MM.1S (cell line): ENCODE measurements at regions not wholly inside any gene's neighbourhood (a gene's known extent, or its start where the extent isn't known, plus 50 kb on each side); places are given as distances from the start of the nearest gene placed in this dataset.

Experiments
- DNase-seq: peaks from one replicate; pipeline ENCODE4 v3.0.0-alpha.2; 2015
- H2AFZ ChIP-seq: fragments of 300-600 bp; sonication (generic); 2 replicates; pipeline ENCODE4 v1.6.0; 2016; ENCODE audit warnings: antibody characterized with exemption, low read length
- H3F3A ChIP-seq: fragments of 300-600 bp; sonication (generic); 2 replicates; pipeline ENCODE4 v1.6.1; 2016; ENCODE audit warnings: mild to moderate bottlenecking, antibody characterized with exemption, low read length, moderate library complexity, mixed read lengths; ENCODE audit not compliant: insufficient read depth
- H3K27ac ChIP-seq: fragments of 300-600 bp; sonication (generic); 2 replicates; pipeline ENCODE4 v1.5.1; 2016; ENCODE audit warnings: mild to moderate bottlenecking, low read length
- H3K27me3 ChIP-seq: fragments of 300-600 bp; sonication (generic); replicated peaks from 2 replicates; pipeline ENCODE4 v1.6.0; 2016; ENCODE audit warnings: low read length; ENCODE audit not compliant: insufficient read depth
- H3K36me3 ChIP-seq: fragments of 300-600 bp; sonication (generic); replicated peaks from 2 replicates; pipeline ENCODE4 v1.6.1; 2016; ENCODE audit warnings: mild to moderate bottlenecking, low read length, mixed read lengths; ENCODE audit not compliant: insufficient read depth
- H3K4me1 ChIP-seq: fragments of 300-600 bp; sonication (generic); 2 replicates; pipeline ENCODE4 v1.6.1; 2016; ENCODE audit warnings: low read length, mixed read lengths
- H3K4me2 ChIP-seq: fragments of 300-600 bp; sonication (generic); 2 replicates; pipeline ENCODE4 v1.6.0; 2016; ENCODE audit warnings: low read depth, low read length
- H3K4me3 ChIP-seq: fragments of 300-600 bp; sonication (generic); 2 replicates; pipeline ENCODE4 v1.5.1; 2016; ENCODE audit warnings: low read length, mixed read lengths
- H3K79me2 ChIP-seq: fragments of 300-600 bp; sonication (generic); 2 replicates; pipeline ENCODE4 v1.6.1; 2016; ENCODE audit warnings: mixed run types, low read length, mixed read lengths
- H3K9ac ChIP-seq: fragments of 300-600 bp; sonication (generic); 2 replicates; pipeline ENCODE4 v1.6.1; 2016; ENCODE audit warnings: low read length, mixed read lengths
- H3K9me2 ChIP-seq: fragments of 300-600 bp; sonication (generic); replicated peaks from 2 replicates; pipeline ENCODE4 v1.6.1; 2016; ENCODE audit warnings: mild to moderate bottlenecking, low read length, mixed read lengths; ENCODE audit not compliant: insufficient read depth
- H3K9me3 ChIP-seq: fragments of 300-600 bp; sonication (generic); replicated peaks from 2 replicates; pipeline ENCODE4 v1.6.1; 2016; ENCODE audit warnings: mild to moderate bottlenecking, low read length, mixed read lengths; ENCODE audit not compliant: insufficient read depth
- H4K20me1 ChIP-seq: fragments of 300-600 bp; sonication (generic); 2 replicates; pipeline ENCODE4 v1.6.1; 2016; ENCODE audit warnings: mild to moderate bottlenecking, low read length, moderate library complexity, mixed read lengths; ENCODE audit not compliant: insufficient read depth
- CTCF ChIP-seq: fragments of 300-600 bp; sonication (generic); IDR thresholded peaks from 2 replicates; pipeline ENCODE4 v1.5.1; 2016; ENCODE audit warnings: antibody characterized with exemption, low read length, mixed read lengths
- EZH2 ChIP-seq: fragments of 300-600 bp; sonication (generic); optimal IDR thresholded peaks from 2 replicates; pipeline ENCODE3; 2017; ENCODE audit warnings: low read depth, mild to moderate bottlenecking, antibody characterized with exemption, low read length, mixed read lengths
- EZH2phosphoT487 ChIP-seq: fragments of 300-600 bp; sonication (generic); IDR thresholded peaks from 2 replicates; pipeline ENCODE4 v1.6.1; 2018; ENCODE audit warnings: antibody characterized with exemption, low read length

- no peak for DNase-seq
- TF ChIP-seq EZH2 (no peak), EZH2phosphoT487 (no peak), CTCF (no peak)
- Histone ChIP-seq H3K4me3 (no peak overlapping the region), H3F3A (peaks cover 19% of the 10 kb centered on the region), H3K9me3 (no peaks in the 10 kb centered on the region), H3K4me2 (no peak overlapping the region), H2AFZ (no peak overlapping the region), H3K27ac (no peak overlapping the region), H3K36me3 (no peaks in the 10 kb centered on the region), H3K9ac (no peak overlapping the region), H3K27me3 (no peaks in the 10 kb centered on the region), H3K4me1 (peaks cover 20% of the 10 kb centered on the region), H3K9me2 (no peaks in the 10 kb centered on the region), H4K20me1 (no peaks in the 10 kb centered on the region), H3K79me2 (no peaks in the 10 kb centered on the region)
Observed at GRCh38 chr1:220322570-220322969, 50.3 kb upstream of the RAB3GAP2 start.
